Endothelial cell of umbilical vein (primary cell): ENCODE measurements at regions not wholly inside any gene's neighbourhood (a gene's known extent, or its start where the extent isn't known, plus 50 kb on each side); places are given as distances from the start of the nearest gene placed in this dataset.

Experiments
- EZH2 ChIP-seq: IDR thresholded peaks from 2 replicates; pipeline ENCODE4 v1.6.1; 2012; ENCODE audit warnings: borderline replicate concordance, low read depth, mild to moderate bottlenecking, moderate library complexity, low read length, inconsistent platforms; ENCODE audit not compliant: severe bottlenecking
- FOS ChIP-seq: IDR thresholded peaks from 2 replicates; pipeline ENCODE4 v1.6.1; 2011; ENCODE audit warnings: mild to moderate bottlenecking, low read length, moderate library complexity, borderline replicate concordance; ENCODE audit not compliant: insufficient read depth
- JUN ChIP-seq: IDR thresholded peaks from 2 replicates; pipeline ENCODE4 v1.6.1; 2011; ENCODE audit warnings: borderline replicate concordance, low read depth; ENCODE audit not compliant: insufficient read length, insufficient read depth
- POLR2A ChIP-seq: IDR thresholded peaks from 2 replicates; pipeline ENCODE4 v1.6.1; 2012; ENCODE audit warnings: low read depth, mild to moderate bottlenecking, control low read depth, low read length
- POLR2AphosphoS5 ChIP-seq: IDR thresholded peaks from 2 replicates; pipeline ENCODE4 v1.6.1; 2012; ENCODE audit warnings: low read depth, mild to moderate bottlenecking, control low read depth, low read length, moderate library complexity; ENCODE audit not compliant: insufficient read depth
- TF ChIP-seq, protein P1 (sequence below), 2 donors: IDR thresholded peaks; 1 replicate in 1 of 2; 2 replicates in 1 of 2; pipeline ENCODE4 v1.5.1; 2011; ENCODE audit warnings: low read length in 2 of 2, mild to moderate bottlenecking in 2 of 2, moderate library complexity in 2 of 2, control low read depth in 1 of 2, inconsistent platforms in 1 of 2, low read depth in 1 of 2; ENCODE audit not compliant: insufficient read depth in 1 of 2; ENCODE audit errors: extremely low read depth in 1 of 2

GRCh38 chr14:66119606-66120231 is 366.5 kb upstream of the CCDC196 start:
- TF ChIP-seq POLR2A (no peak), POLR2AphosphoS5 (no peak), EZH2 (no peak), FOS (no peak), JUN (no peak)
- TF ChIP-seq, protein P1, sequence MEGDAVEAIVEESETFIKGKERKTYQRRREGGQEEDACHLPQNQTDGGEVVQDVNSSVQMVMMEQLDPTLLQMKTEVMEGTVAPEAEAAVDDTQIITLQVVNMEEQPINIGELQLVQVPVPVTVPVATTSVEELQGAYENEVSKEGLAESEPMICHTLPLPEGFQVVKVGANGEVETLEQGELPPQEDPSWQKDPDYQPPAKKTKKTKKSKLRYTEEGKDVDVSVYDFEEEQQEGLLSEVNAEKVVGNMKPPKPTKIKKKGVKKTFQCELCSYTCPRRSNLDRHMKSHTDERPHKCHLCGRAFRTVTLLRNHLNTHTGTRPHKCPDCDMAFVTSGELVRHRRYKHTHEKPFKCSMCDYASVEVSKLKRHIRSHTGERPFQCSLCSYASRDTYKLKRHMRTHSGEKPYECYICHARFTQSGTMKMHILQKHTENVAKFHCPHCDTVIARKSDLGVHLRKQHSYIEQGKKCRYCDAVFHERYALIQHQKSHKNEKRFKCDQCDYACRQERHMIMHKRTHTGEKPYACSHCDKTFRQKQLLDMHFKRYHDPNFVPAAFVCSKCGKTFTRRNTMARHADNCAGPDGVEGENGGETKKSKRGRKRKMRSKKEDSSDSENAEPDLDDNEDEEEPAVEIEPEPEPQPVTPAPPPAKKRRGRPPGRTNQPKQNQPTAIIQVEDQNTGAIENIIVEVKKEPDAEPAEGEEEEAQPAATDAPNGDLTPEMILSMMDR (IDR thresholded peaks at IDR 0.05; ENCODE audit: extremely low read depth in 1 of 2, insufficient read depth in 1 of 2, low read depth in 1 of 2, low read length in 2 of 2) = no peak
